Mesendoderm (in vitro differentiated cells): ENCODE measurements at regions not wholly inside any gene's neighbourhood (a gene's known extent, or its start where the extent isn't known, plus 50 kb on each side); places are given as distances from the start of the nearest gene placed in this dataset.

Experiments
- DNase-seq: peaks from one replicate; pipeline ENCODE4 v3.0.0; 2013
- H2AK5ac ChIP-seq: 2 replicates; pipeline ENCODE4 v1.6.1; 2013; ENCODE audit warnings: low read length, inconsistent platforms
- H2BK120ac ChIP-seq: 2 replicates; pipeline ENCODE4 v1.6.1; 2013; ENCODE audit warnings: low read depth, mild to moderate bottlenecking, low read length, moderate library complexity, mixed read lengths
- H2BK15ac ChIP-seq: replicated peaks from 2 replicates; pipeline ENCODE4 v1.6.1; 2013; ENCODE audit warnings: low read depth, mild to moderate bottlenecking, moderate library complexity
- H2BK5ac ChIP-seq: 2 replicates; pipeline ENCODE4 v1.6.1; 2013; ENCODE audit warnings: low read length, inconsistent platforms
- H3K18ac ChIP-seq: 2 replicates; pipeline ENCODE4 v1.6.1; 2013; ENCODE audit warnings: mild to moderate bottlenecking, low read length, mixed read lengths
- H3K23ac ChIP-seq: one replicate; pipeline ENCODE4 v1.6.1; 2013; ENCODE audit warnings: low read length
- H3K27ac ChIP-seq: 2 replicates; pipeline ENCODE4 v1.5.1; 2013; ENCODE audit warnings: low read depth, mild to moderate bottlenecking, inconsistent platforms, low read length, moderate library complexity
- H3K27me3 ChIP-seq: 2 replicates; pipeline ENCODE4 v1.6.1; 2013; ENCODE audit warnings: low read length, control low read depth, mild to moderate bottlenecking, inconsistent platforms; ENCODE audit not compliant: insufficient read depth, poor library complexity
- H3K36me3 ChIP-seq: 2 replicates; pipeline ENCODE4 v1.6.1; 2013; ENCODE audit warnings: low read length, inconsistent platforms; ENCODE audit not compliant: control insufficient read depth, insufficient read depth
- H3K4ac ChIP-seq: one replicate; pipeline ENCODE4 v1.6.1; 2013; ENCODE audit warnings: low read depth, mild to moderate bottlenecking, low read length, moderate library complexity
- H3K4me1 ChIP-seq: 2 replicates; pipeline ENCODE4 v1.6.1; 2013; ENCODE audit warnings: low read depth, low read length, inconsistent platforms; ENCODE audit not compliant: control insufficient read depth
- H3K4me2 ChIP-seq: 2 replicates; pipeline ENCODE4 v1.6.1; 2013; ENCODE audit warnings: low read length
- H3K4me3 ChIP-seq: 2 replicates; pipeline ENCODE4 v1.5.1; 2013; ENCODE audit warnings: mild to moderate bottlenecking, low read length
- H3K56ac ChIP-seq: one replicate; pipeline ENCODE4 v1.6.1; 2013; ENCODE audit warnings: low read length
- H3K79me1 ChIP-seq: 2 replicates; pipeline ENCODE4 v1.6.1; 2013; ENCODE audit warnings: low read length, inconsistent platforms
- H3K79me2 ChIP-seq: 2 replicates; pipeline ENCODE4 v1.6.1; 2013; ENCODE audit warnings: mild to moderate bottlenecking, low read length; ENCODE audit not compliant: control insufficient read depth, insufficient read depth
- H3K9ac ChIP-seq: 2 replicates; pipeline ENCODE4 v1.6.1; 2013; ENCODE audit warnings: low read length, inconsistent platforms
- H4K5ac ChIP-seq: one replicate; pipeline ENCODE4 v1.6.1; 2013; ENCODE audit warnings: low read length
- H4K8ac ChIP-seq: one replicate; pipeline ENCODE4 v1.6.1; 2013; ENCODE audit warnings: low read depth, mild to moderate bottlenecking, control low read depth, low read length, moderate library complexity
- WGBS: extraction: QIAGEN DNeasy Blood & Tissue Kit; methylation state at CpG from one replicate; pipeline ENCODE4 v1.1.7; 2013; ENCODE audit warnings: low lambda C conversion rate, missing lambda C conversion rate; ENCODE audit not compliant: insufficient coverage; ENCODE audit errors: extremely low coverage; 5-methylcytosine and 5-hydroxymethylcytosine counted together

DNA sequence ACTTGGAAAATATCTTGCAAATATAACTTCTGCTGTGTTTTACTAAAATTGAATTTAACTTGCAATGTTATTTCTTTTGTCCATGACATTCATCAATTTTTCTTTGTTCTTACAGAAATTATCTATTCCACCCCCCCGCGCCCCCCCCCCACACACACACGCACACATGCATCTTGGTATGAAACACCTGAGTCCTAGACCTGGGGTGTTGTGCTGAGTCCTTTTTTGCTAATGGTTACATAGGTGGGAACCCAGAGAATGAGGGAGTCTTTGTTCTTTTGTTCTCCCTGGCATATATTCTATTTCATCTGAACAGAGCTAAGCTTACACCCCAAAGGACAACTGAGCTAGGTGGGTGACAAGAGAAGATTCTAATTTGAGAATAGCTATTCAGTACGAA is 308.9 kb downstream of the CWC27 start:
- no CpG with 5 or more reads among the region's 4 CpGs for WGBS

DNA sequence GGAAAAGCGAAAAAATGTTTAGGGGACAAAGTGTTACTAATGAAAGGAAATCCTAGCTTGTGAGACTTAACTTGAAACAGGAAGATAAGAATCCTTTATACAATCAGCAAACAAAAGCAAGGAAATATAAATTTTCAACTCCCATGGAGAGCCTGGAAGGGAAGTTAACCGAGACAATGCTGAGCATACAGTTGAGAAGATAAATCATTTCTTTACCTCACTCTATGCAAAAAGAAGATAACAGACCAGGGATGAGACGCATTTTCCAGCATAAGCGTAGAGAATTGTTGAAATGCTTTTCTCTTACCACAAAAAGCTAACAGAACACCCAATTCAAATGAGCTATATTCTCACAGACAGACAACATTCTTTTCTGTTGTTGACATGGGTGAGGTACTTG is 309.6 kb downstream of the CWC27 start:
- Histone ChIP-seq H2BK15ac (no peak overlapping the region), H3K27ac (peak overlapping the region; percentile 63), H3K23ac (no peak overlapping the region), H3K4ac (no peak overlapping the region), H3K79me1 (no peaks in the 10 kb centered on the region), H4K5ac (no peak overlapping the region), H3K4me2 (no peak overlapping the region), H3K4me3 (no peak overlapping the region), H4K8ac (no peak overlapping the region), H2AK5ac (no peak overlapping the region), H3K18ac (peak overlapping the region; percentile 40), H3K27me3 (no peaks in the 10 kb centered on the region), H3K36me3 (no peaks in the 10 kb centered on the region), H3K9ac (no peak overlapping the region), H3K56ac (peak overlapping the region; percentile 62), H3K4me1 (peaks cover 13% of the 10 kb centered on the region), H3K79me2 (no peaks in the 10 kb centered on the region), H2BK5ac (peak overlapping the region; percentile 47), H2BK120ac (peak overlapping the region; percentile 78)
- DNase-seq = peak; percentile 67
- no CpG with 5 or more reads among the region's 4 CpGs for WGBS

More for the DNA sequence above, 308.9 kb downstream of the CWC27 start:
- no peak overlapping the region for H4K8ac ChIP-seq
- no peak overlapping the region for H3K9ac ChIP-seq
- H4K5ac ChIP-seq = no peak overlapping the region
- H2BK120ac ChIP-seq = peak overlapping the region; percentile 98
- H3K79me1 ChIP-seq = no peaks in the 10 kb centered on the region
- no peak for DNase-seq
- no peaks in the 10 kb centered on the region for H3K79me2 ChIP-seq
- peak overlapping the region; percentile 94 for H3K18ac ChIP-seq
- H3K23ac ChIP-seq = no peak overlapping the region
- peaks cover 13% of the 10 kb centered on the region for H3K4me1 ChIP-seq
- no peak overlapping the region for H3K4me2 ChIP-seq
- peak overlapping the region; percentile 49 for H2BK5ac ChIP-seq
- H2AK5ac ChIP-seq = no peak overlapping the region
- no peaks in the 10 kb centered on the region for H3K27me3 ChIP-seq
- no peak overlapping the region for H3K4ac ChIP-seq
- peak overlapping the region; percentile 28 for H3K56ac ChIP-seq
- H3K36me3 ChIP-seq = no peaks in the 10 kb centered on the region
- peak overlapping the region; percentile 25 for H3K27ac ChIP-seq
- H3K4me3 ChIP-seq = no peak overlapping the region
- H2BK15ac ChIP-seq = peak overlapping the region; percentile 64

DNA sequence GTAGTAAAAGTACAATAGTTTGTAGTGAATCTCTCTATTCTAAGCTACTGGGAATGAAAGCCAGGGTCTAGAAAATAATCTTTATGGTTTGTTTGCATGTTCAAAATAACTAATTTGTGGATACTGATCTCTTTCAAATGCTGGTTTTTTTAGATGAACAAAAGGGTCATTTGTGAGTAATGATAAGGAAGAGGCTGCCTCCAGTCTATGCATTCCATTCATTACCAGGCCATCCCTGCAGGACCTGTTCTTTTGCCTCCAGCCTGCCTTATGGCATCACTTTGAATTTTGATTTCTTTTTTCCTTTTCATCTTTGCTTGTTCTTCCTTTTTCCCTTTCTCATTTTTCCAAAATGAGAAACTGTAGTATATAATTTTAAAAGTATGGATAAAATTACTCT is 312.3 kb downstream of the CWC27 start:
- Histone ChIP-seq H3K18ac (no peak overlapping the region), H3K56ac (no peak overlapping the region), H3K4ac (no peak overlapping the region), H3K79me1 (no peaks in the 10 kb centered on the region), H3K4me2 (no peak overlapping the region), H3K27me3 (no peaks in the 10 kb centered on the region), H3K27ac (no peak overlapping the region), H2BK5ac (no peak overlapping the region), H3K4me1 (peaks cover 8% of the 10 kb centered on the region), H3K23ac (no peak overlapping the region), H4K8ac (no peak overlapping the region), H3K4me3 (no peak overlapping the region), H3K36me3 (no peaks in the 10 kb centered on the region), H2BK15ac (no peak overlapping the region), H4K5ac (no peak overlapping the region), H3K79me2 (no peaks in the 10 kb centered on the region), H3K9ac (no peak overlapping the region), H2BK120ac (no peak overlapping the region), H2AK5ac (no peak overlapping the region)
- DNase-seq = peak; percentile 28

DNA sequence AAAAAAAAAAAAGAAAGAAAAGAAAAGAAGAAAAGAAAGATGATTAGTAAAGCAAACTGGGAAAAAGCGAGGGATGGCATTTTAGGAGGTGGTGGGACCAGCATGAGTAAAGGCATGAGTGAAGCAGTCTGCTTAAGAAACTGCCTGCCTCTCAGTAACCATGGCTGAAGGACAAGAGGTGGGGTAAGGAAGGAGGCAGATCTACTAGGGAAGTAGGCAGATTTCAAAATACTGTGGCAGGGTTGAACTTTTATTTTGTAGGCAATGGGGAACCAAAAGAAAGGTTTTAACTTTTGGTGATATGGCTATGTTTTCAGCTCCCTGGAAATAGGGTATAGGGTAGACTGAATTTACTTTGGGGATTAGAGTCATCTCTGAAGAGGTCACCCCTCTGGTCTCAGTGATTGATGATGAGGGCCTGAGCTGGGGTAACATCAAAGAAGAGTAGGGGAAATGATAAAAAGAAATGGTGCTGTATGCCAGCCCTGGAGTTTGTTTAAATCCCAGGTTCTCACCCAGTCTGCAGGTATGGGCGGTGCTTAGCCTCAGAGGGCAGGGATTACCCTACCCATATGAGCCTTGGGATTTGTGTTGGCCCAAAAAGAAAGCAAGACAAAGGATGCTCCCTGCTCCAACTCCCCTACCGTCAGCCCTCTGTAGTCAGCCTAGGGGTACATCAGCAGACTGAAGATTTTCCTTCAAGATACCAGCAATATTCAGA is 316.2 kb downstream of the CWC27 start:
- no CpG with 5 or more reads among the region's 3 CpGs for WGBS
- H4K8ac ChIP-seq = no peak overlapping the region

DNA sequence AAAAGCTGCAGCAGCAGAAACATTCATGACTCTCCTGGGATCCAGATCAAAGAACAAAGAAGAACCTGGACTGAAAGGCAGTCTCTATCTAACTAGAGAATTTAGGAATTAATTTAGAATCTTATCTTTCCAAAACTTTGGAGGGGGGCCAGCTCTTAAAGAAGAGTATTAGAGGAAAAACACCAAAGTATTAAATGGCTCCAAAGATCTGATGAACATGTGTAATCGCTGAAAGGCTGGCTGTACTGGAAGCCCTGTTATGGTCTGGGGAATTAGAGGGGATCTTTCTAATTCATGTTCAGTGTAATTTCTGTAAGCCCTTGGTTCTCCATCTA is 316.8 kb downstream of the CWC27 start:
- Histone ChIP-seq H3K23ac (no peak overlapping the region), H4K8ac (no peak overlapping the region), H3K56ac (no peak overlapping the region), H2AK5ac (no peak overlapping the region), H3K4me1 (no peaks in the 10 kb centered on the region), H3K4me2 (no peak overlapping the region), H3K27ac (no peak overlapping the region), H3K36me3 (no peaks in the 10 kb centered on the region), H3K27me3 (no peaks in the 10 kb centered on the region), H3K18ac (peak overlapping the region; percentile 60), H3K4me3 (no peak overlapping the region), H3K79me2 (no peaks in the 10 kb centered on the region), H2BK15ac (peak overlapping the region; percentile 27), H3K4ac (no peak overlapping the region), H2BK5ac (no peak overlapping the region), H3K9ac (no peak overlapping the region), H2BK120ac (no peak overlapping the region), H4K5ac (no peak overlapping the region), H3K79me1 (no peaks in the 10 kb centered on the region)
- DNase-seq = no peak
- WGBS = no CpG with 5 or more reads among the region's 1 CpG

More for the DNA sequence above, 316.2 kb downstream of the CWC27 start:
- Histone ChIP-seq H3K9ac (no peak overlapping the region), H4K5ac (no peak overlapping the region), H3K4me1 (no peaks in the 10 kb centered on the region), H3K4me3 (no peak overlapping the region), H3K23ac (no peak overlapping the region), H3K36me3 (no peaks in the 10 kb centered on the region), H3K56ac (no peak overlapping the region), H3K18ac (no peak overlapping the region), H3K27me3 (no peaks in the 10 kb centered on the region), H3K27ac (no peak overlapping the region), H3K79me2 (no peaks in the 10 kb centered on the region), H3K4me2 (no peak overlapping the region), H2BK5ac (no peak overlapping the region), H3K79me1 (no peaks in the 10 kb centered on the region), H2AK5ac (no peak overlapping the region), H2BK15ac (no peak overlapping the region), H3K4ac (no peak overlapping the region), H2BK120ac (no peak overlapping the region)
- DNase-seq = no peak
